SU-DHL-6 (cell line): ENCODE measurements at regions not wholly inside any gene's neighbourhood (a gene's known extent, or its start where the extent isn't known, plus 50 kb on each side); places are given as distances from the start of the nearest gene placed in this dataset.

ENCODE experiments used
- H2AFZ ChIP-seq: fragments of 200-600 bp; sonication (generic); 2 replicates; pipeline ENCODE4 v1.6.1; 2014; ENCODE audit warnings: low read depth, mild to moderate bottlenecking, moderate library complexity, mixed read lengths, antibody characterized with exemption, low read length; ENCODE audit not compliant: severe bottlenecking
- H3F3A ChIP-seq: fragments of 200-600 bp; shearing (Covaris generic); 2 replicates; pipeline ENCODE4 v1.6.0; 2016; ENCODE audit warnings: antibody characterized with exemption, mild to moderate bottlenecking; ENCODE audit not compliant: insufficient read depth
- H3K27ac ChIP-seq: fragments of 200-600 bp; sonication (generic); 2 replicates; pipeline ENCODE4 v1.5.1; 2016; ENCODE audit warnings: low read depth, mild to moderate bottlenecking, low read length, moderate library complexity, mixed read lengths
- H3K27me3 ChIP-seq: fragments of 200-600 bp; sonication (generic), shearing (Covaris generic); 2 replicates; pipeline ENCODE4 v1.6.0; 2014; ENCODE audit warnings: mild to moderate bottlenecking, low read length
- H3K36me3 ChIP-seq: fragments of 200-600 bp; sonication (generic); 2 replicates; pipeline ENCODE4 v1.6.1; 2014; ENCODE audit warnings: mild to moderate bottlenecking, low read length, mixed read lengths
- H3K4me2 ChIP-seq: fragments of 300-600, 200-600 bp; shearing (Covaris generic), sonication (generic); 2 replicates; pipeline ENCODE4 v1.6.0; 2014; ENCODE audit warnings: low read length, low read depth, mild to moderate bottlenecking; ENCODE audit not compliant: poor library complexity, severe bottlenecking
- H3K4me3 ChIP-seq: fragments of 200-600 bp; sonication (generic); 2 replicates; pipeline ENCODE4 v1.5.1; 2014; ENCODE audit warnings: antibody characterized with exemption, low read length, mild to moderate bottlenecking, mixed read lengths; ENCODE audit not compliant: insufficient read depth, poor library complexity, severe bottlenecking
- H3K79me2 ChIP-seq: fragments of 200-600 bp; sonication (generic); 2 replicates; pipeline ENCODE4 v1.6.1; 2014; ENCODE audit warnings: mild to moderate bottlenecking, low read length, moderate library complexity; ENCODE audit not compliant: insufficient read depth
- H3K9ac ChIP-seq: fragments of 200-600 bp; sonication (generic); 2 replicates; pipeline ENCODE4 v1.7.0; 2014; ENCODE audit warnings: mild to moderate bottlenecking, low read length
- H3K9me2 ChIP-seq: fragments of 200-600 bp; sonication (generic); replicated peaks from 2 replicates; pipeline ENCODE4 v1.6.1; 2014; ENCODE audit warnings: low read length; ENCODE audit not compliant: insufficient read depth
- H3K9me3 ChIP-seq: fragments of 200-600 bp; sonication (generic); 2 replicates; pipeline ENCODE4 v1.6.1; 2014; ENCODE audit warnings: low read length, mixed read lengths; ENCODE audit not compliant: insufficient read depth
- H4K20me1 ChIP-seq: fragments of 200-600 bp; sonication (generic); 2 replicates; pipeline ENCODE4 v1.6.1; 2014; ENCODE audit warnings: low read depth, mild to moderate bottlenecking, antibody characterized with exemption, low read length, moderate library complexity, mixed read lengths
- EZH2phosphoT487 ChIP-seq: fragments of 200-600 bp; sonication (generic), shearing (Covaris generic); conservative IDR thresholded peaks from 2 replicates; pipeline ENCODE4 v1.6.1; 2018; ENCODE audit warnings: mild to moderate bottlenecking, antibody characterized with exemption, low read length, moderate library complexity, mixed read lengths
- TF ChIP-seq, protein P1 (sequence below): fragments of 200-600 bp; sonication (generic); IDR thresholded peaks from one replicate; pipeline ENCODE4 v1.5.1; 2017; ENCODE audit warnings: antibody characterized with exemption, mild to moderate bottlenecking, low read length, moderate library complexity; ENCODE audit not compliant: insufficient read depth, poor library complexity, severe bottlenecking

DNA sequence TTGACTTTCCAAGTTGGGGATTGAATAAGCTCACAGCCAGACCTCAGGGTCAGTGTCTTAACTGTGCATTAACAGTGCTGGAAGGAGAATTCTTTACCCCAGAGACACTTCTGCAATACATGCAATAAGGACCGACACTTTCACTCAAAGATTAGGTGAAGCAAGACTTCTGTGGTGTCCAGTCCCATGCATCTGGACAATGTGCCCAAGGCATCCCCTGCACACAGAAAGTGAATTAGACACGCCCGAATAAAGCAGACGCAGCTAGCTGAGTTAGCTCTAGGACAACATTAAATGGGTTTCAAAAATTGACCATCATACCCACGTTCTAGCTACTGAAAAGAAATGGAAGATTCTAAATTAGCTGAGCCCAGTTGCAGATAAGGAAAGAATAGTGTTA lies 223.9 kb upstream of the NR2F2 start:
- H4K20me1 ChIP-seq: no peaks in the 10 kb centered on the region
- no peaks in the 10 kb centered on the region for H3F3A ChIP-seq
- H3K27me3 ChIP-seq: no peaks in the 10 kb centered on the region
- TF ChIP-seq, protein P1, sequence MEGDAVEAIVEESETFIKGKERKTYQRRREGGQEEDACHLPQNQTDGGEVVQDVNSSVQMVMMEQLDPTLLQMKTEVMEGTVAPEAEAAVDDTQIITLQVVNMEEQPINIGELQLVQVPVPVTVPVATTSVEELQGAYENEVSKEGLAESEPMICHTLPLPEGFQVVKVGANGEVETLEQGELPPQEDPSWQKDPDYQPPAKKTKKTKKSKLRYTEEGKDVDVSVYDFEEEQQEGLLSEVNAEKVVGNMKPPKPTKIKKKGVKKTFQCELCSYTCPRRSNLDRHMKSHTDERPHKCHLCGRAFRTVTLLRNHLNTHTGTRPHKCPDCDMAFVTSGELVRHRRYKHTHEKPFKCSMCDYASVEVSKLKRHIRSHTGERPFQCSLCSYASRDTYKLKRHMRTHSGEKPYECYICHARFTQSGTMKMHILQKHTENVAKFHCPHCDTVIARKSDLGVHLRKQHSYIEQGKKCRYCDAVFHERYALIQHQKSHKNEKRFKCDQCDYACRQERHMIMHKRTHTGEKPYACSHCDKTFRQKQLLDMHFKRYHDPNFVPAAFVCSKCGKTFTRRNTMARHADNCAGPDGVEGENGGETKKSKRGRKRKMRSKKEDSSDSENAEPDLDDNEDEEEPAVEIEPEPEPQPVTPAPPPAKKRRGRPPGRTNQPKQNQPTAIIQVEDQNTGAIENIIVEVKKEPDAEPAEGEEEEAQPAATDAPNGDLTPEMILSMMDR: no peak
- TF ChIP-seq EZH2phosphoT487: no peak
- H3K4me3 ChIP-seq: no peak overlapping the region
- no peak overlapping the region for H3K4me2 ChIP-seq
- H2AFZ ChIP-seq: no peak overlapping the region
- no peaks in the 10 kb centered on the region for H3K79me2 ChIP-seq
- H3K9me2 ChIP-seq: no peaks in the 10 kb centered on the region
- H3K9ac ChIP-seq: no peak overlapping the region
- H3K9me3 ChIP-seq: no peaks in the 10 kb centered on the region
- H3K27ac ChIP-seq: no peak overlapping the region
- no peaks in the 10 kb centered on the region for H3K36me3 ChIP-seq

DNA sequence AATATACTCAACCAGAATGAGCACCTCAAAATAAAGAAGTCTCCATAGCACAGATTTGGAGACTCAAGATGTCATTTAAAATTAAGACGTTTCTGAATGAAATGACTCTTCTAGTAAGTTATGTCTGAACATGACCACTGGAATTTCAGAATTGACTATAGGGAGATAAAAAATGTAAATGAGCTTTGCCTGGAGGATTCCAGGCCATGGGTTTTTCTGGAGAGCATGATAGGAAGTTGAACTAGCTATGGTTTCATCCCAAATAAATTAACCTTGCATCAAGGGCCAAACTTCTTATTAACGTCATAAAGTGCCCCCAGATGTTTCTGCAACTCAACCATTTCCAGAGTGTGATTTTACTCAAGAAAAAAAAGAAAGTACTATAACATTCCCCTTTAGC lies 222.6 kb upstream of the NR2F2 start:
- no peaks in the 10 kb centered on the region for H3K27me3 ChIP-seq
- no peaks in the 10 kb centered on the region for H4K20me1 ChIP-seq

DNA sequence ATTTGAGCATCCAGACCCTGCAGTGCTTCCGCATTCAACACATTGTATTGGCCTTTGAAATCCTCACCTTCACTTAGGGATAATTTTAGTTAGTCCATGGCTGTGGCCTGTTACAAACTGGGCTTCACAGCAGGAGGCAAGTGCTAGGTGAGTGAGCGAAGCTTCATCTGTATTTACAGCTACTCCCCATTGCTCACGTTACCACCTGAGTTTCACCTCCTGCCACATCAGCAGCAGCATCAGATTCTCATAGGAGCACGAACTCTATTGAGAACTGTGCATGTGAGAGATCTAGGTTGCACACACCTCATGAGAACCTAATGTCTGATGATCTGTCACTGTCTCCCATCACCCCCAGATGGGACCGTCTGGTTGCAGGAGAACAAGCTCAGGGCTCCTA lies 222.1 kb upstream of the NR2F2 start:
- no peak for TF ChIP-seq EZH2phosphoT487
- TF ChIP-seq, protein P1: no peak
- Histone ChIP-seq H3K27me3 (no peaks in the 10 kb centered on the region), H3F3A (no peaks in the 10 kb centered on the region), H3K4me2 (no peak overlapping the region), H2AFZ (no peak overlapping the region), H3K4me3 (no peak overlapping the region), H3K27ac (no peak overlapping the region), H4K20me1 (no peaks in the 10 kb centered on the region), H3K9me2 (no peaks in the 10 kb centered on the region), H3K9me3 (no peaks in the 10 kb centered on the region), H3K36me3 (no peaks in the 10 kb centered on the region), H3K9ac (no peak overlapping the region), H3K79me2 (no peaks in the 10 kb centered on the region)

More for the DNA sequence above, 222.6 kb upstream of the NR2F2 start:
- no peaks in the 10 kb centered on the region for H3K9me2 ChIP-seq
- no peaks in the 10 kb centered on the region for H3K9me3 ChIP-seq
- H3K9ac ChIP-seq: no peak overlapping the region
- no peaks in the 10 kb centered on the region for H3F3A ChIP-seq
- no peak overlapping the region for H3K4me2 ChIP-seq
- no peak overlapping the region for H3K4me3 ChIP-seq
- no peak overlapping the region for H2AFZ ChIP-seq
- H3K27ac ChIP-seq: no peak overlapping the region
- no peaks in the 10 kb centered on the region for H3K36me3 ChIP-seq
- TF ChIP-seq EZH2phosphoT487: no peak
- TF ChIP-seq, protein P1: no peak
- H3K79me2 ChIP-seq: no peaks in the 10 kb centered on the region
